ENCODE measurements at regions not wholly inside any gene's neighbourhood (a gene's known extent, or its start where the extent isn't known, plus 50 kb on each side); places are given as distances from the start of the nearest gene placed in this dataset.

- no peak overlapping the region for H3K4me3 ChIP-seq (ENCODE audit: low read depth, low read length)
- no peak for TF ChIP-seq CTCF (IDR thresholded peaks at IDR 0.05; ENCODE audit: low read depth, low read length, missing control alignments)
- H3K27me3 ChIP-seq (replicated peaks) = no peaks in the 10 kb centered on the region
- H3K27ac ChIP-seq = no peak overlapping the region
- in situ Hi-C loops (cut with HindIII; ENCODE audit: low pct_ligation_motif_present, low sequenced_read_pairs) = no loop called here
- H3K36me3 ChIP-seq (replicated peaks) = no peaks in the 10 kb centered on the region
- no peak for DNase-seq
These were observed 235.8 kb downstream of the SLC6A15 start for GRCh38 chr12:84676787-84677186.

GRCh38 chr12:84661786-84662185, 250.8 kb downstream of the SLC6A15 start:
- no peak for TF ChIP-seq CTCF (IDR thresholded peaks at IDR 0.05; ENCODE audit: low read depth, low read length, missing control alignments)
- in situ Hi-C loops (cut with HindIII; ENCODE audit: low pct_ligation_motif_present, low sequenced_read_pairs) = no loop called here
- no peak overlapping the region for H3K27ac ChIP-seq
- no peaks in the 10 kb centered on the region for H3K36me3 ChIP-seq (replicated peaks)
- no peaks in the 10 kb centered on the region for H3K27me3 ChIP-seq (replicated peaks)
- H3K4me3 ChIP-seq (ENCODE audit: low read depth, low read length) = no peak overlapping the region
- DNase-seq = peak; percentile 44

- TF ChIP-seq CTCF (IDR thresholded peaks at IDR 0.05; ENCODE audit: low read depth, low read length, missing control alignments) = no peak
- no peak for DNase-seq
- in situ Hi-C loops (cut with HindIII; ENCODE audit: low pct_ligation_motif_present, low sequenced_read_pairs) = no loop called here
- H3K27ac ChIP-seq = no peak overlapping the region
- H3K36me3 ChIP-seq (replicated peaks) = no peaks in the 10 kb centered on the region
- H3K27me3 ChIP-seq (replicated peaks) = no peaks in the 10 kb centered on the region
- no peak overlapping the region for H3K4me3 ChIP-seq (ENCODE audit: low read depth, low read length)
These were observed 252.5 kb downstream of the SLC6A15 start for GRCh38 chr12:84660139-84660538.

- Histone ChIP-seq H3K27me3 (replicated peaks) (no peaks in the 10 kb centered on the region), H3K27ac (no peak overlapping the region), H3K4me3 (ENCODE audit: low read depth, low read length) (no peak overlapping the region), H3K36me3 (replicated peaks) (no peaks in the 10 kb centered on the region)
- in situ Hi-C loops (cut with HindIII; ENCODE audit: low pct_ligation_motif_present, low sequenced_read_pairs) = no loop called here
- TF ChIP-seq CTCF (IDR thresholded peaks at IDR 0.05; ENCODE audit: low read depth, low read length, missing control alignments) = no peak
- DNase-seq = no peak
These were observed 253.7 kb downstream of the SLC6A15 start for GRCh38 chr12:84658877-84659276.

GRCh38 chr12:84656705-84657104, 255.9 kb downstream of the SLC6A15 start:
- in situ Hi-C loops (cut with HindIII; ENCODE audit: low pct_ligation_motif_present, low sequenced_read_pairs) = no loop called here
- Histone ChIP-seq H3K27me3 (replicated peaks) (no peaks in the 10 kb centered on the region), H3K36me3 (replicated peaks) (no peaks in the 10 kb centered on the region), H3K4me3 (ENCODE audit: low read depth, low read length) (no peak overlapping the region), H3K27ac (no peak overlapping the region)
- no peak for TF ChIP-seq CTCF (IDR thresholded peaks at IDR 0.05; ENCODE audit: low read depth, low read length, missing control alignments)
- DNase-seq = no peak

- no peak for DNase-seq
- Histone ChIP-seq H3K4me3 (ENCODE audit: low read depth, low read length) (no peak overlapping the region), H3K36me3 (replicated peaks) (no peaks in the 10 kb centered on the region), H3K27me3 (replicated peaks) (no peaks in the 10 kb centered on the region), H3K27ac (no peak overlapping the region)
- in situ Hi-C loops (cut with HindIII; ENCODE audit: low pct_ligation_motif_present, low sequenced_read_pairs) = no loop called here
- no peak for TF ChIP-seq CTCF (IDR thresholded peaks at IDR 0.05; ENCODE audit: low read depth, low read length, missing control alignments)
These were observed 259.1 kb downstream of the SLC6A15 start for GRCh38 chr12:84653482-84653881.
